A673 (cell line): ENCODE measurements at regions not wholly inside any gene's neighbourhood (a gene's known extent, or its start where the extent isn't known, plus 50 kb on each side); places are given as distances from the start of the nearest gene placed in this dataset.

ENCODE experiments used
- BruUV-seq: library from RNA; stranded (reverse); fragments of 400-500 nt; replicated peaks from 2 replicates; lab custom pipeline; 2021; lab: Mats Ljungman, UMichigan
- CTCF ChIA-PET: fragments of 300-600 bp; sonication (Branson Sonifier 250); formaldehyde crosslinking; loops from one replicate; lab custom pipeline; 2022; ENCODE audit warnings: antibody characterized with exemption; lab: Charles Lee
- POLR2A ChIA-PET: fragments of 300-600 bp; sonication (Branson Sonifier 250); formaldehyde crosslinking; loops from one replicate; lab custom pipeline; 2022; ENCODE audit warnings: antibody characterized with exemption; ENCODE audit not compliant: low non-redundant PET; lab: Charles Lee
- DNase-seq: peaks from one replicate; pipeline ENCODE4 v3.0.0-alpha.2; 2015; ENCODE audit warnings: low spot score
- H3K27ac ChIP-seq: fragments of 200-600 bp; sonication (generic); 2 replicates; pipeline ENCODE4 v1.5.1; 2016; ENCODE audit warnings: mixed run types, low read depth, mild to moderate bottlenecking, mixed read lengths, antibody characterized with exemption, low read length; ENCODE audit not compliant: poor library complexity, severe bottlenecking
- H3K27me3 ChIP-seq: fragments of 200-600 bp; sonication (generic); replicated peaks from 2 replicates; pipeline ENCODE4 v1.6.1; 2017; ENCODE audit warnings: mixed run types, low read depth, mild to moderate bottlenecking, mixed read lengths, antibody characterized with exemption, low read length; ENCODE audit not compliant: insufficient read depth, poor library complexity
- H3K36me3 ChIP-seq: fragments of 200-600 bp; sonication (generic); 2 replicates; pipeline ENCODE4 v1.6.1; 2016; ENCODE audit warnings: mixed run types, mild to moderate bottlenecking, mixed read lengths, antibody characterized with exemption, low read length; ENCODE audit not compliant: insufficient read depth, poor library complexity, severe bottlenecking
- H3K4me1 ChIP-seq: fragments of 200-600 bp; sonication (generic); 2 replicates; pipeline ENCODE4 v1.6.1; 2017; ENCODE audit warnings: mixed run types, mild to moderate bottlenecking, mixed read lengths, antibody characterized with exemption, low read length; ENCODE audit not compliant: insufficient read depth, poor library complexity, severe bottlenecking
- H3K4me3 ChIP-seq: fragments of 200-600 bp; sonication (generic); 2 replicates; pipeline ENCODE4 v1.5.1; 2016; ENCODE audit warnings: low read depth, mixed run types, mild to moderate bottlenecking, mixed read lengths, low read length; ENCODE audit not compliant: poor library complexity, severe bottlenecking
- H3K9me3 ChIP-seq: fragments of 200-600 bp; sonication (generic); 2 replicates; pipeline ENCODE4 v1.6.1; 2016; ENCODE audit warnings: mixed run types, low read depth, mild to moderate bottlenecking, mixed read lengths, antibody characterized with exemption, low read length; ENCODE audit not compliant: poor library complexity, severe bottlenecking
- EZH2 ChIP-seq: fragments of 200-600 bp; sonication (generic); IDR thresholded peaks from 2 replicates; pipeline ENCODE4 v1.6.1; 2017; ENCODE audit warnings: borderline replicate concordance, low read depth, mild to moderate bottlenecking, mixed read lengths, antibody characterized with exemption, low read length; ENCODE audit not compliant: poor library complexity, severe bottlenecking
- intact Hi-C: fragments of 100-400 bp; cut with micrococcal nuclease; formaldehyde crosslinking; loops from one replicate; pipeline ENCODE4 v1.10.0; 2022; ENCODE audit not compliant: unreplicated experiment
- TF ChIP-seq, protein P1 (sequence below): fragments of 300-800, 200-600 bp; sonication (generic); conservative IDR thresholded peaks from 2 replicates; pipeline ENCODE4 v1.5.1; 2017; ENCODE audit warnings: low read depth, mild to moderate bottlenecking, antibody characterized with exemption, low read length, moderate library complexity, mixed read lengths

DNA sequence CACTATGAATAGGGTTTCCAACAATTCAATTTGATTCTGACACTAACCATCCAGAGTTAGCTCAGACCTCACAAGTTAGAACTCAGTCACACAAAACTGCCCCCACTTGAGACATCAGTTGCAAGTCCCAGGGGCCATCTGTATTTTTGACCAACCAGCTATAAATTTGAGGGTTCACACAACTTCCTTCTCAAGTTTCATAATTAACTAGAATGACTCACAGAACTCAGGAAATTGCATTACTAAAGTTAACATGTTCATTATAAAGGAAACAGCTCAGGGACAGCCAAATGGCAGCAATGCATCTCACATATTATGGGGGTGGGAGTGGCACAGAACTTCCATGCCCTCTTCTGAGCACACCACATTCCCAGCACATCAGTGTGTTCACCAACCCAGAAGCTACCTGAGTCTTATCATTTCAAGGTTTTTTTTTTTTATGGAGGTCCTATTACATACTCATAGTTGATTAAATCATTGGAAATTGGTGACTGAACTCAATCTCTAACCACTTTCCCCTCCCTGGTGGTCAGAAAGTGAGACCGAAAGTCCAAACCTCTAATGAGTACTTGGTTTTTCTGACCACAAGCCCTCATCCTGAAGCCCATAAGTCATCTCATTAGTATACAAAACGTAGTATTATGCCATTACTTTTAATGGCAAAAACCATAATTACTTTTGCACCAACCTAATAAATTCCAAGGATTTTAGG, 1721.5 kb upstream of the SEL1L start:
- no peaks in the 10 kb centered on the region for H3K27me3 ChIP-seq
- ChIA-PET POLR2A (no interaction called here), CTCF (no interaction called here)
- H3K4me3 ChIP-seq = no peak overlapping the region
- H3K9me3 ChIP-seq = no peaks in the 10 kb centered on the region
- H3K4me1 ChIP-seq = peaks cover 55% of the 10 kb centered on the region
- intact Hi-C loops = loop anchor here (5.0 kb wide), 1 partner anchor 37 kb away; no protein-coding TSS in a partner anchor
- peak overlapping the region; percentile 42 for H3K27ac ChIP-seq
- no TSS peak for BruUV-seq
- peak; percentile 90 for DNase-seq
- TF ChIP-seq, protein P1, sequence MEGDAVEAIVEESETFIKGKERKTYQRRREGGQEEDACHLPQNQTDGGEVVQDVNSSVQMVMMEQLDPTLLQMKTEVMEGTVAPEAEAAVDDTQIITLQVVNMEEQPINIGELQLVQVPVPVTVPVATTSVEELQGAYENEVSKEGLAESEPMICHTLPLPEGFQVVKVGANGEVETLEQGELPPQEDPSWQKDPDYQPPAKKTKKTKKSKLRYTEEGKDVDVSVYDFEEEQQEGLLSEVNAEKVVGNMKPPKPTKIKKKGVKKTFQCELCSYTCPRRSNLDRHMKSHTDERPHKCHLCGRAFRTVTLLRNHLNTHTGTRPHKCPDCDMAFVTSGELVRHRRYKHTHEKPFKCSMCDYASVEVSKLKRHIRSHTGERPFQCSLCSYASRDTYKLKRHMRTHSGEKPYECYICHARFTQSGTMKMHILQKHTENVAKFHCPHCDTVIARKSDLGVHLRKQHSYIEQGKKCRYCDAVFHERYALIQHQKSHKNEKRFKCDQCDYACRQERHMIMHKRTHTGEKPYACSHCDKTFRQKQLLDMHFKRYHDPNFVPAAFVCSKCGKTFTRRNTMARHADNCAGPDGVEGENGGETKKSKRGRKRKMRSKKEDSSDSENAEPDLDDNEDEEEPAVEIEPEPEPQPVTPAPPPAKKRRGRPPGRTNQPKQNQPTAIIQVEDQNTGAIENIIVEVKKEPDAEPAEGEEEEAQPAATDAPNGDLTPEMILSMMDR = no peak
- TF ChIP-seq EZH2 = no peak
- no peaks in the 10 kb centered on the region for H3K36me3 ChIP-seq

DNA sequence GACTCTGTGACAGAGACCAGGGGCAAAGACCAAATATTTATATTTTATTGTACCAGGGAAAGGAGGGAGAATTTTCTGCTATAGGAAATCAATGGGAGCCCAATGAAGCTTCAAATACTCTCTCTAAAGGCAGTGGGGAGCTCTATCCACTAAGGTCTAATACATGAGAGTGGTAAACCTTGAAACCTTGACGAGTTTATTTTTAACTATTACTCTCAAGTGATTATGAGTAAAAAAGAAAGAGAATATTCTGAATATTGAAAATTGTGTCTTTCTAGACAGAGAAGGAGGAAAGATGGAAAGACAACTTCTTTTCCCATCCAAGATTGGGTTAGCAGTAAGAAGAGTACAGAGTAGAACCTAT, 1722.1 kb upstream of the SEL1L start:
- DNase-seq = no peak
- Histone ChIP-seq H3K36me3 (no peaks in the 10 kb centered on the region), H3K27ac (peak overlapping the region; percentile 63), H3K9me3 (no peaks in the 10 kb centered on the region), H3K27me3 (no peaks in the 10 kb centered on the region), H3K4me3 (no peak overlapping the region), H3K4me1 (peaks cover 55% of the 10 kb centered on the region)
- TF ChIP-seq EZH2 = no peak
- TF ChIP-seq, protein P1 = no peak
- CTCF ChIA-PET = no interaction called here
- BruUV-seq = no TSS peak
- intact Hi-C loops = loop anchor here (5.0 kb wide), 1 partner anchor 37 kb away; no protein-coding TSS in a partner anchor
- POLR2A ChIA-PET = no interaction called here

DNA sequence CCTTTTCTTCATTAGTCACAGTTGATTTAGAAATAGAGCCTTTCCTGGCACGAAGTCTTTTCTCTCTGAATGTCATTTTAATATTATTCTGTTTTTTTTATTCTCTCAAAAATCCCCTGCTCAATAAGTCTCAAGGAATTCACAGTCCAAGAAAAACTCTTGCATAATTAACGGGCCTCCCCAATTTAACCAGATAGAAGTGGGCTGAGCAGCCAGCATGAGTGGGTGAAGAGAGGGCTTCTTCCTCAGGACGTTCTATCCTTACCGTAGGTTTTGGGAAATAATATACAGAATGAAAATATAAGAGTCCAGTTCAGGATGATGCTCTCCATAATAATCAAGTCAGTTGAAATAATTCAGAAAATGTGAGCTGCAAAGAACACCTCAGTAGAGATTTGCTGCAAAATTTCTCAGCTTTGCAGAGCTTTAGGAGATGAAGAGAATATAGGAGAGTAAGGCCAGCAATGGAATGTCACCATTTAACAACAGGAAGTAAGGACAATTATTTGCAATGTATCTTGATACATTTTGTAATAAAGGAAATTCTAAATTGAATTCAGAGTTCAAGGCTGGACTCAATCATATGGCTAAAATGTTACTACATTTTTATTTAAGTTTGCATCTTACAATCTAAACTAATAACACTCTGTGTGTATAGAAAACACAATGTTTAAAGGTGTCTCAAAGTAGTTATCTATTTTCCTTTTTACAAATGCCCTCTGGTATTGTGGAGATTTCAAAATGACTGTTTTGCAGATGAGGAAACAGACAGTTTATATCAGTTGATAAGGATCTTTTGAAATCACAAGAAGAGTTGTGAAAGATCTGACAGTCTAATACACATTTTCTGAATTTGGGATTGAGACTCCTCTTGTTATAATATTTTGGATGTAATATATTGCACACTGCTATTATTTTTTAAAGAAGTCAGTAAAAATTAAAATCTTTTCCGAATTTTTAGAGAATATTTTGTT, 1724.1 kb upstream of the SEL1L start:
- BruUV-seq = no TSS peak
- intact Hi-C loops = loop anchor here (5.0 kb wide), 1 partner anchor 35 kb away; no protein-coding TSS in a partner anchor
- Histone ChIP-seq H3K36me3 (no peaks in the 10 kb centered on the region), H3K27ac (peak overlapping the region; percentile 63), H3K4me3 (no peak overlapping the region), H3K4me1 (peaks cover 49% of the 10 kb centered on the region), H3K9me3 (no peaks in the 10 kb centered on the region), H3K27me3 (no peaks in the 10 kb centered on the region)
- no peak for TF ChIP-seq EZH2
- TF ChIP-seq, protein P1 = no peak
- ChIA-PET CTCF (no interaction called here), POLR2A (no interaction called here)
- DNase-seq = peak; percentile 71
